ENCODE measurements at regions not wholly inside any gene's neighbourhood (a gene's known extent, or its start where the extent isn't known, plus 50 kb on each side); places are given as distances from the start of the nearest gene placed in this dataset.

GRCh38 chr2:58480141-58480540 is 239.0 kb upstream of the FANCL start:
- peaks cover 0 to 3% (median 0%) of the 10 kb centered on the region in 7 donors for H3K27me3 ChIP-seq
- no peaks in the 10 kb centered on the region for H3K9me3 ChIP-seq
- no peaks in the 10 kb centered on the region for H3K4me1 ChIP-seq
- intact Hi-C loops (cut with DNase I) = no loop called here
- no peaks in the 10 kb centered on the region for H3K36me3 ChIP-seq
- TF ChIP-seq, protein P1, sequence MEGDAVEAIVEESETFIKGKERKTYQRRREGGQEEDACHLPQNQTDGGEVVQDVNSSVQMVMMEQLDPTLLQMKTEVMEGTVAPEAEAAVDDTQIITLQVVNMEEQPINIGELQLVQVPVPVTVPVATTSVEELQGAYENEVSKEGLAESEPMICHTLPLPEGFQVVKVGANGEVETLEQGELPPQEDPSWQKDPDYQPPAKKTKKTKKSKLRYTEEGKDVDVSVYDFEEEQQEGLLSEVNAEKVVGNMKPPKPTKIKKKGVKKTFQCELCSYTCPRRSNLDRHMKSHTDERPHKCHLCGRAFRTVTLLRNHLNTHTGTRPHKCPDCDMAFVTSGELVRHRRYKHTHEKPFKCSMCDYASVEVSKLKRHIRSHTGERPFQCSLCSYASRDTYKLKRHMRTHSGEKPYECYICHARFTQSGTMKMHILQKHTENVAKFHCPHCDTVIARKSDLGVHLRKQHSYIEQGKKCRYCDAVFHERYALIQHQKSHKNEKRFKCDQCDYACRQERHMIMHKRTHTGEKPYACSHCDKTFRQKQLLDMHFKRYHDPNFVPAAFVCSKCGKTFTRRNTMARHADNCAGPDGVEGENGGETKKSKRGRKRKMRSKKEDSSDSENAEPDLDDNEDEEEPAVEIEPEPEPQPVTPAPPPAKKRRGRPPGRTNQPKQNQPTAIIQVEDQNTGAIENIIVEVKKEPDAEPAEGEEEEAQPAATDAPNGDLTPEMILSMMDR (IDR thresholded peaks at IDR 0.05) = no peak
- DNase-seq (no peak), ATAC-seq (no peak)
- 88 to 90% methylated on average over 2 of the region's 2 CpGs for WGBS, 2 donors
- no peak overlapping the region for H3K4me3 ChIP-seq
- H3K27ac ChIP-seq = no peak overlapping the region

DNA sequence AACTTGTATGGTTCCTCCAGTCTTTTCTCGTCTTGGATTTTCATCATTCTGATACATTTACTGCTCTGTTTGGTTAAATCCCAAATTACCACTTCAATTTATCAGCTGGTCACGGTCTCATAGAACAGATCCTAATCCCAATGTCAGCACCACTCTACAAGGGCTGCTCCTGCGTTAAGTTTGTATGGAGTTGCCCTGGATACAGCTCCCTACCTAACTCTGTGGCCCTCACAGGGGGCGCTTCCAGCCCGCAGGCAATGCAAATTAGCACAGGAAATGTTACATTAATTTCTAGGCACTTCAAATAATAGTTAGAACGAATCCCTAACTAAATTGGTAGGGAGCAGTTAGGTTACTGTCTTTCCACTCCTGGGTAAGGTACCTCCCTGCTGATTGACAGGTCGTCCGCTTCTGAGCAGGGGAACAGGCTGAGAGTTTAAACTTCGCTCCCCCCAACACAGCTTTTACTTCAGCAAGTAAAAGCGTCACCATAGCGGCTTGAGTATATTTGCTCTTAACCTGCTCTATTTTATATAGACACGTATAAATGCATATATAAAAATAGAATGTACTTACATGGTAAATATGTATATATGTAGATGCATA is 238.5 kb upstream of the FANCL start:
- Histone ChIP-seq H3K27me3 (peaks cover 0 to 3% (median 0%) of the 10 kb centered on the region in 7 donors), H3K4me1 (no peaks in the 10 kb centered on the region), H3K27ac (no peak overlapping the region), H3K4me3 (no peak overlapping the region), H3K36me3 (no peaks in the 10 kb centered on the region), H3K9me3 (no peaks in the 10 kb centered on the region)
- TF ChIP-seq, protein P1 (IDR thresholded peaks at IDR 0.05) = no peak
- intact Hi-C loops (cut with DNase I) = no loop called here
- ATAC-seq = no peak
- WGBS, 2 donors = 51 to 54% methylated on average over 12 of the region's 12 CpGs
- no peak for DNase-seq

- Histone ChIP-seq H3K27me3 (peaks cover 0 to 3% (median 0%) of the 10 kb centered on the region in 7 donors), H3K4me3 (no peak overlapping the region), H3K4me1 (no peaks in the 10 kb centered on the region), H3K27ac (no peak overlapping the region), H3K36me3 (no peaks in the 10 kb centered on the region), H3K9me3 (no peaks in the 10 kb centered on the region)
- TF ChIP-seq, protein P1 (IDR thresholded peaks at IDR 0.05) = no peak
- ATAC-seq (no peak), DNase-seq (no peak)
- intact Hi-C loops (cut with DNase I) = no loop called here
These were observed 235.4 kb upstream of the FANCL start for GRCh38 chr2:58476556-58476955.

GRCh38 chr2:58475756-58476155 is 234.6 kb upstream of the FANCL start:
- ATAC-seq (no peak), DNase-seq (no peak)
- Histone ChIP-seq H3K4me1 (no peaks in the 10 kb centered on the region), H3K9me3 (no peaks in the 10 kb centered on the region), H3K27ac (no peak overlapping the region), H3K36me3 (no peaks in the 10 kb centered on the region), H3K4me3 (no peak overlapping the region), H3K27me3 (peaks cover 0 to 3% (median 0%) of the 10 kb centered on the region in 7 donors)
- TF ChIP-seq, protein P1 (IDR thresholded peaks at IDR 0.05) = no peak
- 68 to 82% methylated on average over 2 of the region's 2 CpGs for WGBS, 2 donors
- intact Hi-C loops (cut with DNase I) = no loop called here

All from heart right ventricle (tissue), 16 donors.